GM13977 (cell line): ENCODE measurements at regions not wholly inside any gene's neighbourhood (a gene's known extent, or its start where the extent isn't known, plus 50 kb on each side); places are given as distances from the start of the nearest gene placed in this dataset.

Experiments used
- DNase-seq: peaks from one replicate; pipeline ENCODE4 v3.0.0; 2012; ENCODE audit warnings: low spot score
- in situ Hi-C: fragments of 300-500 bp; cut with MboI; formaldehyde crosslinking; loops from one replicate; pipeline ENCODE4 v1.12.0; 2022; ENCODE audit warnings: low sequenced_read_pairs, low pct_unique_long_range_greater_than_20kb, mixed read lengths, inconsistent platforms; ENCODE audit not compliant: unreplicated experiment
- TF ChIP-seq, protein P1 (sequence below): IDR thresholded peaks from 2 replicates; pipeline ENCODE4 v1.5.1; 2012; ENCODE audit warnings: mild to moderate bottlenecking, control low read depth; ENCODE audit not compliant: insufficient read depth; ENCODE audit errors: extremely low read depth, missing control alignments

DNA sequence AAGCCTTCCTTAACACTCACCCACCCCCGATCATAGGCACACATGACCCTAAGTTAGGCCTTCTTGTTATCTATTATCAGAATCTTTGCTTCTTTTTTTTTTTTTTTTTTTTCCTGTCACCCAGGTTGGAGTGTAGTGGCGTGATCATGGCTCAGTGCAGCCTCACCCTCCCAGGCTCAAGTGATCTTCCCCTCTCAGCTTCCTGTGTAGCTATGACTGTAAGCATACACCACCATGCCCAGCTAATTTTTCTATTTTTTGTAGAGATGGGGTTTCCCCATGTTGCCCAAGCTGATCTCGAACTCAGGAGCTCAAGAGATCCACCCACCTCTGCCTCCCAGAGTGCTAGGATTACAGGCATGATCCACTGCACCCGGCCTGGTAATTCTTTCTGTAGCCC, 328.7 kb downstream of the NR4A2 start:
- DNase-seq = no peak
- in situ Hi-C loops = no loop called here
- TF ChIP-seq, protein P1, sequence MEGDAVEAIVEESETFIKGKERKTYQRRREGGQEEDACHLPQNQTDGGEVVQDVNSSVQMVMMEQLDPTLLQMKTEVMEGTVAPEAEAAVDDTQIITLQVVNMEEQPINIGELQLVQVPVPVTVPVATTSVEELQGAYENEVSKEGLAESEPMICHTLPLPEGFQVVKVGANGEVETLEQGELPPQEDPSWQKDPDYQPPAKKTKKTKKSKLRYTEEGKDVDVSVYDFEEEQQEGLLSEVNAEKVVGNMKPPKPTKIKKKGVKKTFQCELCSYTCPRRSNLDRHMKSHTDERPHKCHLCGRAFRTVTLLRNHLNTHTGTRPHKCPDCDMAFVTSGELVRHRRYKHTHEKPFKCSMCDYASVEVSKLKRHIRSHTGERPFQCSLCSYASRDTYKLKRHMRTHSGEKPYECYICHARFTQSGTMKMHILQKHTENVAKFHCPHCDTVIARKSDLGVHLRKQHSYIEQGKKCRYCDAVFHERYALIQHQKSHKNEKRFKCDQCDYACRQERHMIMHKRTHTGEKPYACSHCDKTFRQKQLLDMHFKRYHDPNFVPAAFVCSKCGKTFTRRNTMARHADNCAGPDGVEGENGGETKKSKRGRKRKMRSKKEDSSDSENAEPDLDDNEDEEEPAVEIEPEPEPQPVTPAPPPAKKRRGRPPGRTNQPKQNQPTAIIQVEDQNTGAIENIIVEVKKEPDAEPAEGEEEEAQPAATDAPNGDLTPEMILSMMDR = no peak

GRCh38 chr2:156001851-156002250, 330.7 kb downstream of the NR4A2 start:
- no peak for DNase-seq
- in situ Hi-C loops = no loop called here
- TF ChIP-seq, protein P1 = no peak

DNA sequence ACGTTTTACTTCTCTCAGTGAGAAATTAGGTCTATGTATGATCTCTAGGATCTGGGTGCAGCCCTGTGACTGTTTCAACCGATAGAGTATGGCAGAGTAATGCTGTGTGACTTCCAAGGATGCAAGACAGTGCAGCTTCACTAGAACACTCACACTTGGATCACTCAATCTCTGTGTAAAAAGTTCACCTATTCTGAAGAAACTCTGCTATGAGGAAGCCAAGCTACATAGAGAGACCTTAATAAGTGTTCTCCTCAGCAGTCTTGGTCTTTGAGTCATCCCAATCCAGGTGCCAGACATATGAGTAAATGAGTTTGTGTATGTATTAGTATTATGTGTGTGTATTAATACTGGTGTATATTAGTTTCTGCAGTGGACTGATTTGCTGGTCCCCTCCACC, 335.0 kb downstream of the NR4A2 start:
- TF ChIP-seq, protein P1 = no peak
- DNase-seq = no peak
- in situ Hi-C loops = no loop called here

GRCh38 chr2:155994315-155994714, 338.2 kb downstream of the NR4A2 start:
- in situ Hi-C loops = no loop called here
- TF ChIP-seq, protein P1 = no peak
- no peak for DNase-seq

GRCh38 chr2:155983845-155984244, 348.7 kb downstream of the NR4A2 start:
- DNase-seq = no peak
- TF ChIP-seq, protein P1 = no peak
- in situ Hi-C loops = no loop called here

- in situ Hi-C loops = no loop called here
- TF ChIP-seq, protein P1 = no peak
Measured at GRCh38 chr2:155982135-155982534, 350.4 kb downstream of the NR4A2 start.

GRCh38 chr2:155980941-155981560, 351.5 kb downstream of the NR4A2 start:
- TF ChIP-seq, protein P1 = no peak
- no peak for DNase-seq
- in situ Hi-C loops = no loop called here

More at GRCh38 chr2:155982135-155982534, 350.4 kb downstream of the NR4A2 start:
- DNase-seq = no peak
